ENCODE measurements at regions not wholly inside any gene's neighbourhood (a gene's known extent, or its start where the extent isn't known, plus 50 kb on each side); places are given as distances from the start of the nearest gene placed in this dataset.
"Not testable (repeated sequence)": the region's sequence is repeated elsewhere in the genome, so short reads cannot be mapped to it uniquely, and the experiment has no call there.

DNA sequence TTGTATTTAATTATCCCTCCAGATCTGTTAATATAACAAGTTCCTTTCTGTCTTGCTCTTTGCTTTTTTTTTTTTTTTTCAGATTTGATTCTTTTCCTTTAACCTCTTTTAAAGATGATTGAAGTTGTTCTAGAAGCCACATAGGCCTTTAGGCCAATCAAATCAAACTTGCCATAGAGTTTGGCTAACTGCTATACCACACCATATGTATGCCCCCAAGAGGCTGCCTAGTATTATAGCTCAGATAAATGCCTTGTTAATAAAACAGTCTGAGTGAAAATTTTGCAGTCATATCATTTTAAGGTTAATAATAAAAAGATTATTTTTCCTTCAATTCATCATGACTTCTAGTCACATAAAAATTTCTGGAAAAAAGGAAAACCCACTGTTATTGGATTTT, 696.0 kb upstream of the CHRM3 start:
- Mint-ChIP-seq H3K27me3 (no peaks in the 10 kb centered on the region), H3K4me3 (no peak overlapping the region), H3K36me3 (ENCODE audit: low read depth) (no peaks in the 10 kb centered on the region), H3K4me1 (ENCODE audit: low read depth) (no peaks in the 10 kb centered on the region), H3K27ac (no peak overlapping the region), H3K9me3 (no peaks in the 10 kb centered on the region)
- intact Hi-C loops (cut with micrococcal nuclease): no loop called here

DNA sequence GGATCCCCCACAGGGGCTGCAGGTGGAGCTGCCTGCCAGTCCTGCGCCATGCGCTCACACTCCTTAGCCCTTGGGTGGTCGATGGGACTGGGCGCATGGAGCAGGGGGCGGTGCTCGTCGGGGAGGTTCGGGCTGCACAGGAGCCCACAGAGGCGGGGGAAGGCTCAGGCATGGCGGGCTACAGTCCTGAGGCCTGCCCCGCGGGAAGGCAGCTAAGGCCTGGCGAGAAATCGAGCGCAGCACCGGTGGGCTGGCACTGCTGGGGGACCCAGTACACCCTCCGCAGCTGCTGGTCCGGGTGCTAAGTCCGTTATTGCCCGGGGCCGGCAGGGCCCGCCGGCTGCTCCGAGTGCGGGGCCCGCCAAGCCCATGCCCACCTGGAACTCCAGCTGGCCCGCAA, 701.8 kb upstream of the CHRM3 start:
- H3K9me3 Mint-ChIP-seq: peaks cover 36% of the 10 kb centered on the region
- H3K27ac Mint-ChIP-seq; H3K27me3 Mint-ChIP-seq; intact Hi-C loops (cut with micrococcal nuclease); H3K36me3 Mint-ChIP-seq (ENCODE audit: low read depth); H3K4me1 Mint-ChIP-seq (ENCODE audit: low read depth); H3K4me3 Mint-ChIP-seq: not testable (repeated sequence)

GRCh38 chr1:238681451-238681850, 704.9 kb upstream of the CHRM3 start:
- H3K4me1 Mint-ChIP-seq (ENCODE audit: low read depth): peaks cover 6% of the 10 kb centered on the region
- no peak overlapping the region for H3K4me3 Mint-ChIP-seq
- no peaks in the 10 kb centered on the region for H3K36me3 Mint-ChIP-seq (ENCODE audit: low read depth)
- H3K27ac Mint-ChIP-seq: no peak overlapping the region
- intact Hi-C loops (cut with micrococcal nuclease): no loop called here
- H3K27me3 Mint-ChIP-seq: no peaks in the 10 kb centered on the region
- peaks cover 36% of the 10 kb centered on the region for H3K9me3 Mint-ChIP-seq

DNA sequence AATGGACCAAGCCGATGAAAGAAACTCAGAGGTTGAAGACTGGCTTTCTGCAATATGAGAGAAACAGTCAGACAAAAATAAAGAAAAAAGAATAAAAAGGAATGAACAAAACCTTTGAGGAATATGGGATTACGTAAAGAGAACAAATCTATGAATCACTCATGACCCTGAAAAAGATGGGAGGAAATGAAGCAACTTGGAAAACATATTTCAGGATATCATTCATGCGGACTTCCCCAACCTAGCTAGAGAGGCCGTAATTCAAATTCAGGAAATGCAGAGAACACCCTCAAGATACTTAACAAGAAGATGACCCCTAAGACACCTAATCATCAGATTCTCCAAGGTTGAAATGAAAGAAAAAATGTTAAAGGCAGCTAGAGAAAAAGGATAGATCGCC, 705.3 kb upstream of the CHRM3 start:
- Mint-ChIP-seq H3K27ac (no peak overlapping the region), H3K4me3 (no peak overlapping the region), H3K9me3 (peaks cover 36% of the 10 kb centered on the region), H3K27me3 (no peaks in the 10 kb centered on the region), H3K36me3 (ENCODE audit: low read depth) (no peaks in the 10 kb centered on the region), H3K4me1 (ENCODE audit: low read depth) (peaks cover 6% of the 10 kb centered on the region)
- intact Hi-C loops (cut with micrococcal nuclease): no loop called here

DNA sequence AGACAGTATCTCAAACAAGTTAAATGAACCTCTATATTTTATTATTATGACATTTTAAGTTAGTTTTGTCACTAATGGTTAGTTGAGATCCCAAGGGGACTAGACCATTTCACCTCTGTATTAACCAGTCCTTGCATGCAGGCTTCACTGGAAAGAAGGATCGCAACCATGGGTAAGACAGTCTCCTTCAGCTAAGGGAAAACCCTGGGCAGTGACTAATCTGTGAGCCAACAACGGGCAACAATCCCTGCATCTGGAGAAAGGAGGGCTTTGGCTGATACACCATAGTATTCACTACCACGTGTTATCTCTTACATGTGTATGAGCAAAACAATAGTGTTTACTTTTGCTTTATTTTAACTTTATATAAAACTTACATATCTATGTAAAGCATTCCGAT, 708.8 kb upstream of the CHRM3 start:
- Mint-ChIP-seq H3K4me3 (no peak overlapping the region), H3K27ac (no peak overlapping the region), H3K36me3 (ENCODE audit: low read depth) (no peaks in the 10 kb centered on the region), H3K27me3 (no peaks in the 10 kb centered on the region), H3K4me1 (ENCODE audit: low read depth) (peaks cover 6% of the 10 kb centered on the region), H3K9me3 (peaks cover 14% of the 10 kb centered on the region)
- intact Hi-C loops (cut with micrococcal nuclease): no loop called here

GRCh38 chr1:238675221-238675620, 711.1 kb upstream of the CHRM3 start:
- Mint-ChIP-seq H3K4me3 (no peak overlapping the region), H3K27me3 (no peaks in the 10 kb centered on the region), H3K9me3 (no peaks in the 10 kb centered on the region), H3K27ac (no peak overlapping the region), H3K36me3 (ENCODE audit: low read depth) (no peaks in the 10 kb centered on the region), H3K4me1 (ENCODE audit: low read depth) (no peaks in the 10 kb centered on the region)
- intact Hi-C loops (cut with micrococcal nuclease): no loop called here

DNA sequence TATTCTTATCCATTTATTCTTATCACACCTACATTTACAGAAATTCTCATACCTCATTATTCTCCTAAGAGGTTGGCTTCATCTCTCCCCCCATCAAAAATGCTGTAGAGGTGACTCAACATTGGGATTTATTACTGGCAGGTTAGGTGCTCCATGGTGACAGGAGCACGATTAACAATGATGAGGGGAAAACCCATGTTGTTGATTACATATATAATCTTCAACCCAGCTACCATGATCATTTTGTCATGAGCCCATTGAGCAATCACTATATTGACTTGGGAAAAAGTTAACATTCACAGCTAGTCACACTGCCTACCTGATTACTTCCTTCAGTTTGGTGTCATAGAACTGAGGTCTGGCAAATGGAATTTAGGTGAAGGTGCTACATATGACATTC, 712.1 kb upstream of the CHRM3 start:
- Mint-ChIP-seq H3K27me3 (no peaks in the 10 kb centered on the region), H3K27ac (no peak overlapping the region), H3K9me3 (no peaks in the 10 kb centered on the region), H3K4me3 (no peak overlapping the region), H3K36me3 (ENCODE audit: low read depth) (no peaks in the 10 kb centered on the region), H3K4me1 (ENCODE audit: low read depth) (no peaks in the 10 kb centered on the region)
- intact Hi-C loops (cut with micrococcal nuclease): no loop called here

- H3K4me3 Mint-ChIP-seq: no peak overlapping the region
- H3K9me3 Mint-ChIP-seq: no peaks in the 10 kb centered on the region
- intact Hi-C loops (cut with micrococcal nuclease): no loop called here
- no peaks in the 10 kb centered on the region for H3K27me3 Mint-ChIP-seq
- no peak overlapping the region for H3K27ac Mint-ChIP-seq
- H3K36me3 Mint-ChIP-seq (ENCODE audit: low read depth): no peaks in the 10 kb centered on the region
- H3K4me1 Mint-ChIP-seq (ENCODE audit: low read depth): no peaks in the 10 kb centered on the region
Observed at GRCh38 chr1:238673561-238673960, 712.8 kb upstream of the CHRM3 start.

DNA sequence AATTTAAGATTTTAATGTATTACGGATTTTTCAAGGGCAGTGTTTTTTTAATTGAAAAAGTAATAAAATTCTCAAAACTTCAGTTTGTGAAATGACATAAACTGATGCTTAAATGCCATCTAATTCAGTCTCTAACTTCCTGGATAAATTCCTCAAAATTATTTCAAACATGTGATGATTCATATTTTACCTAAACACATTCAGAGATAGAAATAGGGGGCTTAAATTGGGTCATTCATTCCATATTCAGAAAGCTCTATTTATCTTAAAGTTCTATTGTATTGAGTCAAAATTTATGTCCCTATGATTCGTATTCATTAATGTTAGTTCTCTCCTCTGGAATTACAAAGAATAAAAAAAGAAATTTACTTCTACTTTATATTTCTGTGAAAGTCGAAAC, 713.6 kb upstream of the CHRM3 start:
- Mint-ChIP-seq H3K9me3 (no peaks in the 10 kb centered on the region), H3K36me3 (ENCODE audit: low read depth) (no peaks in the 10 kb centered on the region), H3K27ac (no peak overlapping the region), H3K27me3 (no peaks in the 10 kb centered on the region), H3K4me1 (ENCODE audit: low read depth) (no peaks in the 10 kb centered on the region), H3K4me3 (no peak overlapping the region)
- intact Hi-C loops (cut with micrococcal nuclease): no loop called here

- no peak overlapping the region for H3K27ac Mint-ChIP-seq
- no peaks in the 10 kb centered on the region for H3K4me1 Mint-ChIP-seq (ENCODE audit: low read depth)
- no peaks in the 10 kb centered on the region for H3K27me3 Mint-ChIP-seq
- H3K9me3 Mint-ChIP-seq: no peaks in the 10 kb centered on the region
- intact Hi-C loops (cut with micrococcal nuclease): no loop called here
- no peaks in the 10 kb centered on the region for H3K36me3 Mint-ChIP-seq (ENCODE audit: low read depth)
- H3K4me3 Mint-ChIP-seq: no peak overlapping the region
Observed at GRCh38 chr1:238672262-238672661, 714.1 kb upstream of the CHRM3 start.

- no peaks in the 10 kb centered on the region for H3K36me3 Mint-ChIP-seq (ENCODE audit: low read depth)
- H3K4me3 Mint-ChIP-seq: no peak overlapping the region
- H3K27me3 Mint-ChIP-seq: no peaks in the 10 kb centered on the region
- H3K4me1 Mint-ChIP-seq (ENCODE audit: low read depth): no peaks in the 10 kb centered on the region
- H3K27ac Mint-ChIP-seq: no peak overlapping the region
- intact Hi-C loops (cut with micrococcal nuclease): no loop called here
- H3K9me3 Mint-ChIP-seq: peaks cover 2% of the 10 kb centered on the region
Observed at GRCh38 chr1:238664139-238664538, 722.2 kb upstream of the CHRM3 start.

GRCh38 chr1:238660849-238661248, 725.5 kb upstream of the CHRM3 start:
- no peaks in the 10 kb centered on the region for H3K36me3 Mint-ChIP-seq (ENCODE audit: low read depth)
- no peak overlapping the region for H3K27ac Mint-ChIP-seq
- intact Hi-C loops (cut with micrococcal nuclease): no loop called here
- no peaks in the 10 kb centered on the region for H3K27me3 Mint-ChIP-seq
- no peaks in the 10 kb centered on the region for H3K4me1 Mint-ChIP-seq (ENCODE audit: low read depth)
- no peak overlapping the region for H3K4me3 Mint-ChIP-seq
- H3K9me3 Mint-ChIP-seq: peaks cover 9% of the 10 kb centered on the region

GRCh38 chr1:238658763-238659162, 727.6 kb upstream of the CHRM3 start:
- Mint-ChIP-seq H3K27ac (no peak overlapping the region), H3K4me1 (ENCODE audit: low read depth) (no peaks in the 10 kb centered on the region), H3K9me3 (peaks cover 9% of the 10 kb centered on the region), H3K36me3 (ENCODE audit: low read depth) (no peaks in the 10 kb centered on the region), H3K4me3 (no peak overlapping the region), H3K27me3 (no peaks in the 10 kb centered on the region)
- intact Hi-C loops (cut with micrococcal nuclease): no loop called here

DNA sequence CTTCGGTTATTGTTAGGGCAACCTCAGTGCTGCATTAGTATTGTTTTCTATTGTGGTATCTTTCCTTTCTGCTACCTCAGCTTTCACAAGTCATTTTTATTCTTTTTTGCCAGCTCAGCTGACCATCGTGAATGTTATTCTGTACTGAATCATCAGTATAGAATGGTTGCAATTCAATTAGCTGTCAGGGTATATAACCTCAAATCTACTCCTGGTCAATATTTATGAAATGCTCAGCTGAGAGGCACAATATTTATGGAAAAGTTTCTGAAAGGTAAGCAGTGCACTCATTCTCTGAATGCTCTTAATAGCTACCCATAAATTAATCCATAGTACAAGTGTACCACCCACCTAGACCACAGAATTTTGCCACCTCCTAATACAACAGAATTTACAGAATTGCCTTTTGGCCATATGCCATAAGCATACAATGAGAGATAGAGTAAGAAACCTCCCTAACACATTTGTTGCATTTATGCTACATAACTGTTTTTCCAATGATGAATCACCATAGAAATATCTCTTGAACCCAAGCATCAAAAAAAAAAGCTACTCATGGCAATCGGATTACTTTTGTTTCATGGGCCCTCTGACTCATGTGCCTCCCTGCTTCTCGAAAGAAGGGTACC, 732.6 kb upstream of the CHRM3 start:
- H3K4me1 Mint-ChIP-seq (ENCODE audit: low read depth): no peaks in the 10 kb centered on the region
- intact Hi-C loops (cut with micrococcal nuclease): no loop called here
- H3K27me3 Mint-ChIP-seq: no peaks in the 10 kb centered on the region
- no peaks in the 10 kb centered on the region for H3K36me3 Mint-ChIP-seq (ENCODE audit: low read depth)
- no peak overlapping the region for H3K4me3 Mint-ChIP-seq
- no peak overlapping the region for H3K27ac Mint-ChIP-seq
- peaks cover 4% of the 10 kb centered on the region for H3K9me3 Mint-ChIP-seq

DNA sequence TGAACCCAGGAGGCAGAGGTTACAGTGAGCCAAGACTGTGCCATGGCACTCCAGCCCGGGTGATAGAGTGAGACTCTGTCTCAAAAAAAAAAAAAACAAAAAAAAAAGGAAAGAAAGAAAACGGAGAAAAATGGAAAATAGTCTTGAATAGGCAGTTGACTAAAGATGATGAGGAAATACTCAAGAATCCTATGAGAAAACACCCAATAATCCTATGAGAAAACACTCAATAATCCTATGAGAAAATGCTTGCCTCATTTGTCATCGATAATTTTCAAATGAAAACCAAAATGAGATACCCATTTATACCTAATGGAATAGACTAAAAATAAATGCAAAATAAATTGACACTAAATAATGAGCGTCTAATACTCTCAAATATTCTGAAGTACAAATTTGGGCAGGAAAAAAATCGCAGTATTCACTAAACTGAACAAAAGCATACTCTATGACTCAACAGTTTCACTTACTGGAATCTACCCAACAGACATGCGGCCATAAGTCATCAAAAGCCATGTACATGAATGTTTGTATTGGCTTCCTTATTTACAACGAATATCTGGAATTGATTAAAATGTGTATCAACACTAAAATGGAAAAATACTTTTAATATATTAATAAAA, 733.9 kb upstream of the CHRM3 start:
- Mint-ChIP-seq H3K27me3 (no peaks in the 10 kb centered on the region), H3K9me3 (no peaks in the 10 kb centered on the region), H3K27ac (no peak overlapping the region), H3K36me3 (ENCODE audit: low read depth) (no peaks in the 10 kb centered on the region), H3K4me3 (no peak overlapping the region), H3K4me1 (ENCODE audit: low read depth) (no peaks in the 10 kb centered on the region)
- intact Hi-C loops (cut with micrococcal nuclease): no loop called here

Data from dendritic cell treated with granulocyte-macrophage colony-stimulating factor and Interleukin-4, amounts not matched to agents 40 ng/mL and 50 ng/mL, for 4 days (primary cell).